ENCODE measurements at regions not wholly inside any gene's neighbourhood (a gene's known extent, or its start where the extent isn't known, plus 50 kb on each side); places are given as distances from the start of the nearest gene placed in this dataset.

- Histone ChIP-seq H3K4me2 (no peak overlapping the region), H3K9me3 (no peaks in the 10 kb centered on the region), H3K36me3 (no peaks in the 10 kb centered on the region), H4K20me1 (no peaks in the 10 kb centered on the region), H3K27me3 (no peaks in the 10 kb centered on the region), H3K4me1 (no peaks in the 10 kb centered on the region), H3K27ac (no peak overlapping the region), H3K9ac (no peak overlapping the region), H3K4me3 (no peak overlapping the region)
- TF ChIP-seq Cebpa-rat (IDR thresholded peaks at IDR 0.05), result no peak
These were observed 403.3 kb upstream of the FANCL start for GRCh38 chr2:58644451-58644850.

- no peaks in the 10 kb centered on the region for H3K36me3 ChIP-seq
- no peak overlapping the region for H3K4me3 ChIP-seq
- no peaks in the 10 kb centered on the region for H3K27me3 ChIP-seq
- no peaks in the 10 kb centered on the region for H4K20me1 ChIP-seq
- no peak overlapping the region for H3K27ac ChIP-seq
- TF ChIP-seq Cebpa-rat (IDR thresholded peaks at IDR 0.05), result no peak
- no peaks in the 10 kb centered on the region for H3K4me1 ChIP-seq
- H3K4me2 ChIP-seq, result no peak overlapping the region
- no peaks in the 10 kb centered on the region for H3K9me3 ChIP-seq
- no peak overlapping the region for H3K9ac ChIP-seq
These were observed 399.9 kb upstream of the FANCL start for GRCh38 chr2:58641001-58641400.

- no peak for TF ChIP-seq Cebpa-rat (IDR thresholded peaks at IDR 0.05)
- Histone ChIP-seq H3K27me3 (no peaks in the 10 kb centered on the region), H3K4me3 (no peak overlapping the region)
These were observed 398.9 kb upstream of the FANCL start for GRCh38 chr2:58640042-58640441.

GRCh38 chr2:58638256-58638805 lies 397.2 kb upstream of the FANCL start:
- no peaks in the 10 kb centered on the region for H3K4me1 ChIP-seq
- H3K27ac ChIP-seq, result no peak overlapping the region
- H3K9me3 ChIP-seq, result no peaks in the 10 kb centered on the region
- TF ChIP-seq Cebpa-rat (IDR thresholded peaks at IDR 0.05), result no peak
- no peaks in the 10 kb centered on the region for H3K27me3 ChIP-seq
- H3K36me3 ChIP-seq, result no peaks in the 10 kb centered on the region
- no peak overlapping the region for H3K4me2 ChIP-seq
- H4K20me1 ChIP-seq, result no peaks in the 10 kb centered on the region
- no peak overlapping the region for H3K9ac ChIP-seq
- H3K4me3 ChIP-seq, result no peak overlapping the region

More at GRCh38 chr2:58640042-58640441, 398.9 kb upstream of the FANCL start:
- Histone ChIP-seq H3K36me3 (no peaks in the 10 kb centered on the region), H3K9ac (no peak overlapping the region), H3K4me1 (no peaks in the 10 kb centered on the region), H4K20me1 (no peaks in the 10 kb centered on the region), H3K4me2 (no peak overlapping the region), H3K27ac (no peak overlapping the region), H3K9me3 (no peaks in the 10 kb centered on the region)

- Histone ChIP-seq H4K20me1 (no peaks in the 10 kb centered on the region), H3K27ac (no peak overlapping the region), H3K36me3 (no peaks in the 10 kb centered on the region), H3K9me3 (no peaks in the 10 kb centered on the region), H3K4me2 (no peak overlapping the region), H3K9ac (no peak overlapping the region), H3K27me3 (no peaks in the 10 kb centered on the region), H3K4me3 (no peak overlapping the region), H3K4me1 (no peaks in the 10 kb centered on the region)
- TF ChIP-seq Cebpa-rat (IDR thresholded peaks at IDR 0.05), result no peak
These were observed 395.7 kb upstream of the FANCL start for GRCh38 chr2:58636872-58637271.

- Histone ChIP-seq H3K4me1 (no peaks in the 10 kb centered on the region), H3K4me2 (no peak overlapping the region), H3K9me3 (no peaks in the 10 kb centered on the region), H4K20me1 (no peaks in the 10 kb centered on the region), H3K36me3 (no peaks in the 10 kb centered on the region), H3K4me3 (no peak overlapping the region), H3K9ac (no peak overlapping the region), H3K27me3 (no peaks in the 10 kb centered on the region), H3K27ac (no peak overlapping the region)
- no peak for TF ChIP-seq Cebpa-rat (IDR thresholded peaks at IDR 0.05)
These were observed 394.8 kb upstream of the FANCL start for GRCh38 chr2:58635801-58636375.

GRCh38 chr2:58634653-58635370 lies 393.7 kb upstream of the FANCL start:
- H3K27ac ChIP-seq, result no peak overlapping the region
- no peak overlapping the region for H3K4me2 ChIP-seq
- TF ChIP-seq Cebpa-rat (IDR thresholded peaks at IDR 0.05), result no peak
- H4K20me1 ChIP-seq, result no peaks in the 10 kb centered on the region
- H3K36me3 ChIP-seq, result no peaks in the 10 kb centered on the region
- no peaks in the 10 kb centered on the region for H3K4me1 ChIP-seq
- H3K4me3 ChIP-seq, result no peak overlapping the region
- H3K9me3 ChIP-seq, result no peaks in the 10 kb centered on the region
- no peak overlapping the region for H3K9ac ChIP-seq
- H3K27me3 ChIP-seq, result no peaks in the 10 kb centered on the region

GRCh38 chr2:58633613-58634365 lies 392.7 kb upstream of the FANCL start:
- no peak overlapping the region for H3K9ac ChIP-seq
- H3K27ac ChIP-seq, result no peak overlapping the region
- H3K4me2 ChIP-seq, result no peak overlapping the region

GRCh38 chr2:58631986-58632385 lies 390.9 kb upstream of the FANCL start:
- no peak for TF ChIP-seq Cebpa-rat (IDR thresholded peaks at IDR 0.05)
- no peak overlapping the region for H3K9ac ChIP-seq

More at GRCh38 chr2:58633613-58634365, 392.7 kb upstream of the FANCL start:
- Histone ChIP-seq H3K9me3 (no peaks in the 10 kb centered on the region), H3K36me3 (no peaks in the 10 kb centered on the region), H3K4me1 (no peaks in the 10 kb centered on the region), H4K20me1 (no peaks in the 10 kb centered on the region), H3K4me3 (no peak overlapping the region), H3K27me3 (no peaks in the 10 kb centered on the region)
- TF ChIP-seq Cebpa-rat (IDR thresholded peaks at IDR 0.05), result no peak

More at GRCh38 chr2:58631986-58632385, 390.9 kb upstream of the FANCL start:
- no peaks in the 10 kb centered on the region for H3K36me3 ChIP-seq
- H3K27me3 ChIP-seq, result no peaks in the 10 kb centered on the region
- H3K4me1 ChIP-seq, result no peaks in the 10 kb centered on the region
- no peak overlapping the region for H3K27ac ChIP-seq
- no peak overlapping the region for H3K4me2 ChIP-seq
- H3K9me3 ChIP-seq, result no peaks in the 10 kb centered on the region
- H3K4me3 ChIP-seq, result no peak overlapping the region
- H4K20me1 ChIP-seq, result no peaks in the 10 kb centered on the region
